Panc1 (cell line): ENCODE measurements at regions not wholly inside any gene's neighbourhood (a gene's known extent, or its start where the extent isn't known, plus 50 kb on each side); places are given as distances from the start of the nearest gene placed in this dataset.

Source experiments
- POLR2AphosphoS5 ChIP-seq: IDR thresholded peaks from 2 replicates; pipeline ENCODE4 v1.6.1; 2012; ENCODE audit warnings: mild to moderate bottlenecking, low read depth, low read length, moderate library complexity
- REST ChIP-seq, 2 experiments: IDR thresholded peaks; 2 replicates each; pipeline ENCODE4 v1.6.1; 2011 to 2012; ENCODE audit warnings: low read depth in 2 of 2, control low read depth in 1 of 2, low read length in 1 of 2, mild to moderate bottlenecking in 1 of 2, moderate library complexity in 1 of 2; ENCODE audit not compliant: insufficient read depth in 1 of 2
- TF ChIP-seq, protein P1 (sequence below): fragments of 450-650 bp; IDR thresholded peaks from 2 replicates; pipeline ENCODE4 v1.5.1; 2017; ENCODE audit warnings: mild to moderate bottlenecking

DNA sequence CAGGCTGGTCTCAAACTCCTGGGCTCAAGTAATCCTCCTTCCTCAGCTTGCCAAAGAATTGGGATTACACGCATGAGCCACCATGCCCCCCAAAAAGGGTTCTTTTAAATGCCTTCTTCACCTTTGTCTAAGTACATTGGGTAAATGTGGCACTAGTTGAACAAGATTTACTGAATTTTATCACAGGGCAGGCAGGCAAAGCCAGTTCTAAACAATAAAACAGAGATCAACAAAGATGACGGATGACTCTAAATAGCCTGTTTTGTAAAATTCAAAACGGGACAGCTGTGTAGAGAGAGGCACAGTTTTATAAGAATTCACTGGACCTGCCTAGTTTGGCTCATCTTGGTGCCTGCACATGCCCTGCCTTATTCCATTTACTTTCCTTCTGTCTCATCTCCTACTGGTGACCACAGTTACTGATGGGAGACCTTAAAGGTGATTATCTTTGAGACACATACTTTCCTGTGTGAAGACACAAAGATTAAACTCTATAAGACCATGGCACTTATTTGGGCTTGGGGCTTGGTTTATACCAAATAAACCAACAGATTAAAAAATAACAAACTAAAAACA, 149.6 kb upstream of the DMRT1 start:
- TF ChIP-seq, protein P1, sequence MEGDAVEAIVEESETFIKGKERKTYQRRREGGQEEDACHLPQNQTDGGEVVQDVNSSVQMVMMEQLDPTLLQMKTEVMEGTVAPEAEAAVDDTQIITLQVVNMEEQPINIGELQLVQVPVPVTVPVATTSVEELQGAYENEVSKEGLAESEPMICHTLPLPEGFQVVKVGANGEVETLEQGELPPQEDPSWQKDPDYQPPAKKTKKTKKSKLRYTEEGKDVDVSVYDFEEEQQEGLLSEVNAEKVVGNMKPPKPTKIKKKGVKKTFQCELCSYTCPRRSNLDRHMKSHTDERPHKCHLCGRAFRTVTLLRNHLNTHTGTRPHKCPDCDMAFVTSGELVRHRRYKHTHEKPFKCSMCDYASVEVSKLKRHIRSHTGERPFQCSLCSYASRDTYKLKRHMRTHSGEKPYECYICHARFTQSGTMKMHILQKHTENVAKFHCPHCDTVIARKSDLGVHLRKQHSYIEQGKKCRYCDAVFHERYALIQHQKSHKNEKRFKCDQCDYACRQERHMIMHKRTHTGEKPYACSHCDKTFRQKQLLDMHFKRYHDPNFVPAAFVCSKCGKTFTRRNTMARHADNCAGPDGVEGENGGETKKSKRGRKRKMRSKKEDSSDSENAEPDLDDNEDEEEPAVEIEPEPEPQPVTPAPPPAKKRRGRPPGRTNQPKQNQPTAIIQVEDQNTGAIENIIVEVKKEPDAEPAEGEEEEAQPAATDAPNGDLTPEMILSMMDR = no peak
- no peak for TF ChIP-seq POLR2AphosphoS5
- no peak for TF ChIP-seq REST (IDR thresholded peaks at IDR 0.05; ENCODE audit: insufficient read depth in 1 of 2, low read depth in 2 of 2, low read length in 1 of 2)
